Mucosa of descending colon (tissue), 3 donors: ENCODE measurements at regions not wholly inside any gene's neighbourhood (a gene's known extent, or its start where the extent isn't known, plus 50 kb on each side); places are given as distances from the start of the nearest gene placed in this dataset.

Experiments
- ATAC-seq: fragments of 200-7000 bp; cut with Tn5 transposase; one replicate; pipeline ENCODE4 v1.9.1; 2020; ENCODE audit warnings: mild to moderate bottlenecking, moderate library complexity
- DNase-seq, 3 donors: peaks; one replicate each; pipeline ENCODE4 v3.0.0-alpha.2; 2020
- H3K36me3 ChIP-seq: fragments of 200-600 bp; one replicate; pipeline ENCODE4 v1.8.0; 2021; ENCODE audit warnings: low read depth, mild to moderate bottlenecking
- H3K4me1 ChIP-seq: fragments of 200-600 bp; one replicate; pipeline ENCODE4 v1.8.0; 2021; ENCODE audit warnings: low read depth, mild to moderate bottlenecking
- H3K4me3 ChIP-seq: fragments of 200-600 bp; one replicate; pipeline ENCODE4 v1.8.0; 2021; ENCODE audit warnings: mild to moderate bottlenecking
- H3K9me3 ChIP-seq: fragments of 200-600 bp; one replicate; pipeline ENCODE4 v1.8.0; 2021; ENCODE audit warnings: mild to moderate bottlenecking
- intact Hi-C, 2 donors: fragments of 100-400 bp; cut with DNase I in 1 of 2; cut with micrococcal nuclease in 1 of 2; formaldehyde crosslinking; loops; one replicate each; pipeline versions ENCODE4 v1.11.0 to v1.11.1; 2022; cut with DNase I, micrococcal nuclease
- TF ChIP-seq, protein P1 (sequence below): fragments of 200-600 bp; IDR thresholded peaks from one replicate; pipeline ENCODE4 v1.8.0; 2022; ENCODE audit warnings: antibody characterized with exemption, mild to moderate bottlenecking
- donor health status: DM: no; HTN: no; CAD: no; lungs with moderate emphysema.
- donor health status: DM: no; HTN: no; CAD: no.
- donor health status: DM: no; HTN: yes; CAD: no.

DNA sequence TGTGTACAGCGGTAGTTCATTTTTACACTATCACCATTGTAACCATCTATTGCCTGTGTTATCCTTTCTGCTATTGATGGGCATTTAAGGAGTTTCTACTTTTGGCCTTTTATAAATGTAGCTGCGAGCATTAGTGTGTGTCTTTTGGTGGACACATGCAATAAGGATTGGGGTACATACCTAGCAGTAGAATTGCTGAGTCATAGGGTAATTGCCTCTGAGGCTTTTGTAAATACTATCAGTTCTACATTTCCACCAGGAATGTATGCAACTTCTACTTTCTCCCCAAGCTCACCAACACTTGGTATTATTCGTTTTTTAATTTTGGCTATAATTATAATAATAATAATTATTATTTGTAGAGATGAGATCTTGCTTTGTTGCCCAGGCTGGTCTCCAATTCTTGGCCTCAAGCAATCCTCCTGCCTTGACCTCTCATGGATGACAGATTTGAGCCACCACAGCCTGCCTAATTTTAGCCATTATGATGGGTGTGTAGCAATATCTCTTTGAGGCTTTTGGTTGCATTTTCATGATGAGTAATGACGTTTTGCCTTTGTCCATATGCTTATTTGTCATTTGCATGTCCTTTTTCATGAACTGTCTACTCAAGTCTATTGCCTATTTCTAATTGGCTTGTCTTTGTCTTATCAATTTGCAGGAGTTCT lies 277.0 kb downstream of the ACTR3B start:
- ATAC-seq (no peak), DNase-seq (no peak)
- no peak overlapping the region for H3K4me3 ChIP-seq
- no peaks in the 10 kb centered on the region for H3K4me1 ChIP-seq
- intact Hi-C loops: no loop called here
- no peaks in the 10 kb centered on the region for H3K36me3 ChIP-seq
- TF ChIP-seq, protein P1, sequence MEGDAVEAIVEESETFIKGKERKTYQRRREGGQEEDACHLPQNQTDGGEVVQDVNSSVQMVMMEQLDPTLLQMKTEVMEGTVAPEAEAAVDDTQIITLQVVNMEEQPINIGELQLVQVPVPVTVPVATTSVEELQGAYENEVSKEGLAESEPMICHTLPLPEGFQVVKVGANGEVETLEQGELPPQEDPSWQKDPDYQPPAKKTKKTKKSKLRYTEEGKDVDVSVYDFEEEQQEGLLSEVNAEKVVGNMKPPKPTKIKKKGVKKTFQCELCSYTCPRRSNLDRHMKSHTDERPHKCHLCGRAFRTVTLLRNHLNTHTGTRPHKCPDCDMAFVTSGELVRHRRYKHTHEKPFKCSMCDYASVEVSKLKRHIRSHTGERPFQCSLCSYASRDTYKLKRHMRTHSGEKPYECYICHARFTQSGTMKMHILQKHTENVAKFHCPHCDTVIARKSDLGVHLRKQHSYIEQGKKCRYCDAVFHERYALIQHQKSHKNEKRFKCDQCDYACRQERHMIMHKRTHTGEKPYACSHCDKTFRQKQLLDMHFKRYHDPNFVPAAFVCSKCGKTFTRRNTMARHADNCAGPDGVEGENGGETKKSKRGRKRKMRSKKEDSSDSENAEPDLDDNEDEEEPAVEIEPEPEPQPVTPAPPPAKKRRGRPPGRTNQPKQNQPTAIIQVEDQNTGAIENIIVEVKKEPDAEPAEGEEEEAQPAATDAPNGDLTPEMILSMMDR: no peak
- H3K9me3 ChIP-seq: no peaks in the 10 kb centered on the region

DNA sequence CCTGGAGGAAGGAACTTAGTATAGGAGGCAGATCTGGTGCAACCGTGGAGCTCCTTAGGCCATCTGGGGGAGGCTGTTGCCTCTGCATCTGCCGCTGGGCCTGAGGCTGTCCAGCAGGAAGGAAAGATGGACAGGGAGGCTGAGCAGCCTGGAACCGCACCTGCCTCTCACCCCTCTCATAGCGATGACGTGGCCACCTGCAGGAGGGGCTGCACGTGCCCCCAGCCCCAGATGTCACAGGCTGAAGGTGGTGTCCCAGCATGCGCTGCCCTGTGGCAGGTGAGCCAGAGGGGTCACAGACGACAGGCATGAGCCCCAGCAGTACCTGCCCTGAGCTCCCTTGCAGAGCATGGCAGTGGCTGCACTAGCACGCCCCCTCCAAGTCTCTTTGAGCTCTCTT lies 283.9 kb downstream of the ACTR3B start:
- no peaks in the 10 kb centered on the region for H3K9me3 ChIP-seq
- no peak overlapping the region for H3K4me3 ChIP-seq
- ATAC-seq: no peak
- no peaks in the 10 kb centered on the region for H3K36me3 ChIP-seq
- intact Hi-C loops: no loop called here
- no peaks in the 10 kb centered on the region for H3K4me1 ChIP-seq
- TF ChIP-seq, protein P1: no peak
- no peak for DNase-seq

DNA sequence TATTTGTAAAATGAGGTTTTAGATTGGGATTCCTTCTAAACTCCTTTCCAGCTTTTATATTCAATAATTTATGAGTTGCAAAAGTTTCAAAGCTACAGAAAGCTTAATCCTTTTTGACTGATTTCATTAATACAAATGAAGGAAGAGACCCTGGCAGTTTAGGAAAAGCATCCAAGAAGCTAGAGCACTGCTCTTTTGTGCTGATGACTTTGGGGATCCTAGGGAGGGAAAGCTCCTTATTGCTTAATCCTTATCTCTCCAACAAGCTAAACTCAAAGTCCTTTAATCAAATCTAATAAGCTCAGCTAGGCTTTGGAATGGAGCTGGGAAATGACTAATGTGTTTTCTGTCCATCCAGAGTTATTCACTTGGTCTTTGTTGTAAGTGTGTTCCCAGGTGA lies 285.4 kb downstream of the ACTR3B start:
- TF ChIP-seq, protein P1: no peak
- ATAC-seq: no peak
- Histone ChIP-seq H3K36me3 (no peaks in the 10 kb centered on the region), H3K4me3 (no peak overlapping the region), H3K4me1 (no peaks in the 10 kb centered on the region), H3K9me3 (no peaks in the 10 kb centered on the region)
- no peak for DNase-seq
- intact Hi-C loops: no loop called here

DNA sequence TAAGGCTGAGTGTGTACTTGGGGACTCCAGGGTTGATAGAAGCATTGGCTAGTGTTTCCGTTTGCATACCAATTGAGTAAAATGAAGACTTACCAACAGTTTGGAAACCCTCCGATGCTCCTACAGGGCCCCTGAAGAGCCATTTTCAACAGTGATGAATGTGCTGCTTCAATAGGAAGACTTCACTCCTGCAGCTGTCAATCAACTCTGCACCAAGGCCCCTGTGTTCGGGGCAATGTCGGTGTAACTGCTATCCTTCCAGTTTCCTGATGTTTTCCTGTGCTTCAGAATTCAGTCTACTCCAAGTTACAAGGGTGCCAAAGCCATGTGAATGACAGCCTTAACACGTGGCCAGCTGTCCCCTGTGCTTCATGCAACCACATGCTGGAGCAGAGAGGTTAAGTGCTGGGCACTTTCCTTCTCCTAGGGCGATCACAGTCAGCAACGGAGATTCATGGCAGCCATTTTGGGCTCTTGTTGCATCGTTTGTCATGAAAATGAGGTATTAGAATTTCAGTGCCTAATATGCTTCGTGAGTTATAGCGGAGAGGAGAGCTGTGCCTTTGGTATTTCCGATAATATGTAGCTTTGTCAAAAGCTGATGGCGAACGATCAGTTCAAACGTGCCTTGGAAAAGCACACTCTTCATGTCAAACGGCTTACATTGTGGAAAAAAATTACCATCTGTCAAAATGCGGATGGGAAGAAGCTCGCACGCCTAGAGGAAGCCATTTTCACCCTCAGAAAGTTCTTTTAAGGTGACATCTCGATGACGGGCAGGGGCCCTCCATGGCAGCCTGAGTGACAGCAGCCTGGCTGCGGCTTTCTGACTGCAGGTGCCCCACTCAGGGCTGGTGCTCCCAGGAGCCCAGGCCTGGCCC lies 287.8 kb downstream of the ACTR3B start:
- no peaks in the 10 kb centered on the region for H3K9me3 ChIP-seq
- no peak overlapping the region for H3K4me3 ChIP-seq
- TF ChIP-seq, protein P1: no peak
- intact Hi-C loops: no loop called here
- H3K36me3 ChIP-seq: no peaks in the 10 kb centered on the region
- ATAC-seq: no peak
- H3K4me1 ChIP-seq: no peaks in the 10 kb centered on the region
- DNase-seq: no peak

DNA sequence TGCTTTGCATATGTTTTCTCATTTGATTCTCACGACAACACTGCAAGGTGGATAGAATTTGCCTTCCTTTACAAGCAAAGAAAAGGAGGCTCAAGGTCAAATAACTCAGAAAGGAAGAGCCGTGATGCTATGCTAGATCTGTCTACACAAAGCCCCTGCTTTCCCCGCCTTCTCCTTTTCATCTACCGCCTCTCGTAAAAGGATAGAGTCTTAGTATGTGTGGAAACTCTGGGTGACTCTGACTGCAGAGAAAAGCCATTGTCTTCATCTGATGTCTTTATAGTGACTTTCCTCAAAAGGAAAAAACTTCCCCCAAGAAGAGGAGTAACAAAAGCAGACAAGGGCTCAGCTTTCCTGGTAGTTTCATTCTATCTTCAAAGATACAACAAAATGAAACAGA lies 292.7 kb downstream of the ACTR3B start:
- DNase-seq (no peak), ATAC-seq (no peak)
- H3K4me1 ChIP-seq: no peaks in the 10 kb centered on the region
- no peak overlapping the region for H3K4me3 ChIP-seq
- H3K9me3 ChIP-seq: no peaks in the 10 kb centered on the region
- TF ChIP-seq, protein P1: no peak
- no peaks in the 10 kb centered on the region for H3K36me3 ChIP-seq
- intact Hi-C loops: no loop called here
